HG02981 (cell line): ENCODE measurements at regions not wholly inside any gene's neighbourhood (a gene's known extent, or its start where the extent isn't known, plus 50 kb on each side); places are given as distances from the start of the nearest gene placed in this dataset.

Experiments used
- ATAC-seq: cut with Tn5 transposase; IDR thresholded peaks from one replicate; pipeline ENCODE4 v1.9.1; 2021; ENCODE audit warnings: mild to moderate bottlenecking, moderate library complexity; ENCODE audit not compliant: unreplicated experiment

GRCh38 chr21:14870853-14871149 lies 194.0 kb downstream of the NRIP1 start:
- ATAC-seq: no peak

DNA sequence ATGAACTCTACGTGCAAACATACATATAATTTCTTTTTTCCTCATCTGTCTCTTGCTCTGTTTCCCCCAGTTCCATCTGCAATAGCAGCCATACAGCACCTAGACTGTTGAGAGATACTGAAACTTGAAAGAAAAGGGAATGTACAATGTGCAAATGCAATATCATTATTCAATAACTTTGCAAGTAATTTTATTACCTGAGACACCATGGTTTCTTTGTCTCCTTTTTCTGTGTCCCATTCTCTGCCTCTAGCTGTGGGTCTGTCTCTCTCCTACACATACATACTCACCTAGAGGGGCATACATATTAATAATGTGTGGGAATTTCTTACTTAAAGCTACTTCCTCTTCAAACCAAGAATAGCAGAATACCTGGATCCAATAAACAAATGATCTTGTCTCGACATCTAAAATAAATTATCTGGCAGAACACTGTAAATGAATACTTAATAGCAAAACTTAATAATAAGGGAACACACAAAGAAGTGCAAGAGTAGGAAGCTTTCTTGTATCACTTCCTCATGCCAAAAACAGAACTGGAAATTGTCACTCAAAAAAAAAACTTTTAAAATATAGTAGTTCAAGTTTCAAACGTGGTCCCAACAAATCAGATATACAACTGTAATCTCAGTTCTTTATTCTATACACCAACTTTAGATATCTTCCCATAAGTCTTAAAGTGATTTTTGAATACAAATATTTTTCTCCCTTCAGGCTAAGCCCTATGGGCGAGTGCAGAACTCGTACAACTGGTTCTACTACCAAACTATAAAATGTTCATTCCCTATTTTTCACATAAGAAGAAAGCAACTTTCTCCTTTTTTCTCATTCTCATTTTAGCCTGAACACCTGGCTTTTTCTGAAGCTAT lies 194.6 kb downstream of the NRIP1 start:
- ATAC-seq: no peak

GRCh38 chr21:14866859-14867765 lies 197.7 kb downstream of the NRIP1 start:
- ATAC-seq: no peak

GRCh38 chr21:14864211-14865021 lies 200.4 kb downstream of the NRIP1 start:
- ATAC-seq: peak; percentile 60

GRCh38 chr21:14863745-14864210 lies 201.0 kb downstream of the NRIP1 start:
- no peak for ATAC-seq

DNA sequence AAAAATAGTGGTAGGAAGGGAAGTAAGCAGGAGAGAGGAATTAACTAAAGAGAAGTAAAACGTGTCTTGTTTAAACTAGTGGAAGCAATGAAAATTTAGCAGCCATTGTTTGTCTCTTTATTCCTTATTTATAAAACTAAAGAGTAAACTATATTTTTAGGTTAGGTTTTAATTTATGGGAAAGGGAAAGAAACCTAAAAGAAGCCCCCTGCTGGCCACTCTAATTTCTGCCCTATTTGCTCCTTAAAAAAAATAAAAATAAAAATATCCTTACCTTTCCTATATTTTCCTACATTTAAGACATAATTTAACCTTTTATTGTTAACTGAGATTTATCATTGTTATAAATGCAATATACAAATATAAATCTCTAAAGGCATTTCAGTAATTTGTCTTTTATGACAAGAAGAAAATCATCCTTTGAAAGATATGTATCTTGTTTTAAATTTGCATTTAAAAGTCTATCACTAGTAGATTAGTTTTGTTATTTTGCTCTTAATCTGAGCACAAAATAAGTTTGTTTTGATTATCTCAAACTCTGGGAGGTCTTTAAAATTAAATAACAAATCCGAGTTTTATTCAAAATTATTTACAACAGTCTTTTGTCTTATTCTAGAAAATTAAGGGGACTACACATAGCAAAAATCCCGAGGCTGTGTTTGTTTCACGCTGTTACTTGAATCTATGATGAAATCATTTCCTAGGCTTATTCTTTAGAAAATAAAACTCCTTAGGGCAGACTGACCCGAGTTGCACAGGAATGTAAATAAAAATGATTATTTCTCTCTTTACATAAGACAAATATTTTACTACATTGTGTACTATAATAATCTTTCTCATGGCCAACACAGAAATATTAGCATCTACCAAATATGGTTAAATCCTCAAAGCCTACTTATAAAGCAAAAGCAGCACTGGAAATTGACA lies 201.7 kb downstream of the NRIP1 start:
- ATAC-seq: no peak

- ATAC-seq: no peak
Observed at GRCh38 chr21:14858311-14858710, 206.5 kb downstream of the NRIP1 start.

- ATAC-seq: no peak
Observed at GRCh38 chr21:14857529-14857928, 207.3 kb downstream of the NRIP1 start.

DNA sequence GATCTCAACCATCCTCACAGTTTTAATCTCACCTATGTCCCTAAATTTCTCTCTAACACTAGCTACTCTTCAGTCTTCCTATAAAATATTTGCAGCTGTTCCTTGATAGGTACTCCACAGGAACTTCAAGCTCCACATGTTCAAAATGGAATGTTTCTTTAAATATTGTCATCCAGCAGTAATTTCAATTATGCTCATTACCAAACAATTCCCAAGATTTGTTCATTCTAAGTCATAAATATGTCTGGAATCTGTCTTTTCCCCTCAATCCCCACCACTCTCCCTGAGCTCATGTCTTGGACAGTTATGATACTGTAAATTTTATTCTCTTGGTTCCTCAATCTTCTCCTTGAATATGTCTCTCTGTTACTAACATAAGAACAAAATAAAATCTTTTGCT lies 214.4 kb downstream of the NRIP1 start:
- ATAC-seq: no peak

DNA sequence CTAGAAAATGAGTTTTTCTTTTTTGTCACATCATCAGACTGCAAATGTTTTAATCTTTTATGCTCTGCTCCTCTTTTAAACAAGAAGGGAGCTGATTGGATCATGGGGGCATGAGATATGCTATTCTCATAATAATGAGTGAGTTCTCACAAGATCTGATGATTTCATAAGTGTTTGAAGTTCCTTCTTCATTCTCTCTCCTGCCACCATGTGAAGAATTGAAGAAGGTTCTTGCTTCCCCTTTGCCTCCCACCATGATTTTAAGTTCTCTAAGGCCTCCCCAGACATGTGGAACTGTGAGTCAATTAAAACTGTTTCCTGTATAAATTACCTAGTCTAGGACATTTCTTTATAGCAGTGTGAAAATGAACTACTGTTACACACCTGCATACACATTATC lies 218.2 kb downstream of the NRIP1 start:
- no peak for ATAC-seq

GRCh38 chr21:14844001-14844400 lies 220.8 kb downstream of the NRIP1 start:
- no peak for ATAC-seq

DNA sequence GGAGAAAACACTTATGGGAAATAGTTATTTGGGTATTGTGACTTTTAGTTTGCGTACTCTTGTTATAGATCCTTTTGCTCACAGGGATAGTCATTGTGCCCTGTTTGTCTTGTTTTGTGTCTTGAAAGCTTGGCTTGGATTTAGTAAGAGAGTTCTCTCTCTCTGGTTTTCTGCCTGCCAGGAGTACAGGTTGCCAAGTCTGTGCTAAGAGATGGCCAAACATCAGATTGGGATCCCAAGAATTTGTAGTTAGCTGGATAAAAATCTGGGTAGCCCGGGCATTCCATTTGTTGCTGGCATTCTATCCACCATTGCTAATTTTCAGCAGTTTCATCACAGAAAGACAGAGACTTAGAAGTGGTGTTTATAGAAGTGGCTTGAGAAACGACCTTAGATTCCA lies 222.2 kb downstream of the NRIP1 start:
- ATAC-seq: no peak

DNA sequence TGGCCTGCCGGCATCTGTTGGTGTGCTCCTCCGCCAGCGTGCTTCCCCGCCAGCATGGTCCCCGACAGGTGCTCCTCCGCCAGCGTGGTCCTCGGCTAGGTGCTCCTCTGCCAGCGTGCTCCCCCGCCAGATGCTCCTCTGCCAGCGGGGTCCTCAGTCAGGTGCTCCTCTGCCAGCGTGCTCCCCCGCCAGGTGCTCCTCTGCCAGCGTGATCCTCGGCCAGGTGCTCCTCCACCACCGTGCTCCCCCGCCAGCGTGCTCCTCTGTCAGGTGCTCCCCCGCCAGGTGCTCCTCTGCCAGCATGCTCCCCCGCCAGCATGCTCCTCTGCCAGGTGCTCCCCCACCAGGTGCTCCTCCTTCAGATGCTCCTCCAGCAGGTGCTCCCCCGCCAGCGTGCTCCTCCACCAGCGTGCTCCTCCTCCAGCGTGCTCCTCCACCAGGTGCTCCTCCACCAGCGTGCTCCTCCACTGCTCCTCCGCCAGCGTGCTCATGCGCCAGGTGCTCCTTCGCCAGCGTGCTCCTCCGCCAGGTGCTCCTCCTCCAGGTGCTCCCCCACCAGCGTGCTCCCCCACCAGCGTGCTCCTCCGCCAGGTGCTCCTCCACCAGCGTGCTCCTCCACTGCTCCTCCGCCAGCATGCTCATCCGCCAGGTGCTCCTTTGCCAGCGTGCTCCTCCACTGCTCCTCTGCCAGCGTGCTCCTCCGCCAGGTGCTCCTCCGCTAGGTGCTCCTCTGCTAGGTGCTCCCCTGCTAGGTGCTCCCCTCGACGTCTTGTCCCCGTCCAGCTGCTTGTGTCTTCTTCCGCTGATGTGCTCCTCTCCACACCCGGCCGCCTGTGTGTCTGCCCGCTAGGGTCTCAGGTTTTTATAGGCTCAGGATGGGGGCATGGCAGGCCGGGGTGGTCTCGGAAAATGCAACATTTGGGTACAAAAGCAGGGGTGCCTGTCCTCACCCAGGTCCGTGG lies 223.0 kb downstream of the NRIP1 start:
- no peak for ATAC-seq

DNA sequence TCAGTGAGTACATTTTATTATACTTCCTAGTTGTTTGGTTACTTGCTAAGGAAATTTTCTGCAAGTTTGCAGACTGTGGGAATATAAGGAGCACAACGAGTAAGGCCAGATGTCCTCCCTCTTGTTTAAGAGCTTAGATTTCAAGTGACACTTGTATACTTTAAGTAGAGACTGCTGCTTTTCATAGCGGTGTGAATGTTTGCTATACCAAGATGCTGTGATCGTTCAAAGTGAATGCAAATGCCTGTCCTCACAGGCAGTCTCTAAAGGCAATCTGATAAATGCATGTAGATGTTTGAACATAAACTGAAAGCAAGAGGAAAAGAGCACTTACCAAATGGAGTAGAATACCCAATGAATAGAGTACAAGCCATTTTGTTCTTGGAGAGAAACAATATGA lies 226.4 kb downstream of the NRIP1 start:
- no peak for ATAC-seq

GRCh38 chr21:14836950-14837349 lies 227.8 kb downstream of the NRIP1 start:
- ATAC-seq: no peak

- ATAC-seq: no peak
Observed at GRCh38 chr21:14833666-14834351, 231.0 kb downstream of the NRIP1 start.

DNA sequence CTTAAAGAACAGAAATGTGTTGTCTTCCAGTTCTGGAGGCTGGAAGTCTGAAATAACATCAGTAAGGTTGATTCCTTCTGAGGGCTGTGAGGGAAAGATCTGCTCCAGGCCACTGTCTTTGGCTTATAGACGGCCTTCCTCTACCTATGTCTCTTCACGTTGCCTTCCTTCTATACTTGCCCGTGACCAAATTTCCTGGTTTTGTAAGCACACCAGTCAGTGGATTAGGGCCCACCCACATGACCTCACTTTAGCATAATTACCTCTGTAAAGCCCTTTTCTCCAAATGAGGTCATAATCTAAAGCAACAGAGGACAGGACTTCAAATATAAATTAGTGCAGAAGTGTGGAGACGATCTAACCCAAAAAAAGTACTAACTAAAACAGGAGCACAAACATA lies 231.6 kb downstream of the NRIP1 start:
- no peak for ATAC-seq

DNA sequence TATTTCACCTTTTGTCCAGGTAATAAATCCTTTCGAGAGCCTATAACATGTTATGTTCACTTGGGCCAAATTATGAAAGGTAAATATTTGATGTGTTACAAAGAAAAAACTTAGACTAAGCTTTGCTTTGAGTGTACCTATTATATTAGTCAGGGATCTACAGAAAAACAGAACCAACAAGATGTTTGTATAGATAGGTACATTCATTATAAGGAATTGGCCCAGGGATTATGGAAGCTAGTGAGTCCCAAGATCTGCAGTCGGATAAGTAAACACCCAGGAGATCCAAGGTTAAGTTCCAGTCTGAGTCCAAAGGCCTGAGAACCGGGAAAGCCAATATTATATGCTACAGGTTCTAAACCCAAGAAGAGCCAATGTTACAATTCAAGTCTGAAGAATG lies 234.5 kb downstream of the NRIP1 start:
- no peak for ATAC-seq
